ENCODE measurements at regions not wholly inside any gene's neighbourhood (a gene's known extent, or its start where the extent isn't known, plus 50 kb on each side); places are given as distances from the start of the nearest gene placed in this dataset.

GRCh38 chr20:52252664-52253063, 61.1 kb upstream of the ZFP64 start:
- no peak for DNase-seq (ENCODE audit: low read depth)
- TF ChIP-seq CTCF (conservative IDR thresholded peaks at IDR 0.05; ENCODE audit: low read length) = no peak
- H3K4me3 ChIP-seq (ENCODE audit: low read length) = no peak overlapping the region

- no peak for DNase-seq (ENCODE audit: low read depth)
- TF ChIP-seq CTCF (conservative IDR thresholded peaks at IDR 0.05; ENCODE audit: low read length) = no peak
- H3K4me3 ChIP-seq (ENCODE audit: low read length) = no peak overlapping the region
These were observed 60.2 kb upstream of the ZFP64 start for GRCh38 chr20:52251827-52252226.

- no peak overlapping the region for H3K4me3 ChIP-seq (ENCODE audit: low read length)
- no peak for DNase-seq (ENCODE audit: low read depth)
- no peak for TF ChIP-seq CTCF (conservative IDR thresholded peaks at IDR 0.05; ENCODE audit: low read length)
These were observed 59.6 kb upstream of the ZFP64 start for GRCh38 chr20:52251136-52251700.

- no peak for TF ChIP-seq CTCF (conservative IDR thresholded peaks at IDR 0.05; ENCODE audit: low read length)
- DNase-seq (ENCODE audit: low read depth) = no peak
- H3K4me3 ChIP-seq (ENCODE audit: low read length) = no peak overlapping the region
These were observed 56.0 kb upstream of the ZFP64 start for GRCh38 chr20:52247548-52247947.

GRCh38 chr20:52246366-52246765, 54.8 kb upstream of the ZFP64 start:
- TF ChIP-seq CTCF (conservative IDR thresholded peaks at IDR 0.05; ENCODE audit: low read length) = no peak
- DNase-seq (ENCODE audit: low read depth) = no peak
- no peak overlapping the region for H3K4me3 ChIP-seq (ENCODE audit: low read length)

- H3K4me3 ChIP-seq (ENCODE audit: low read length) = no peak overlapping the region
- no peak for DNase-seq (ENCODE audit: low read depth)
- no peak for TF ChIP-seq CTCF (conservative IDR thresholded peaks at IDR 0.05; ENCODE audit: low read length)
These were observed 53.1 kb upstream of the ZFP64 start for GRCh38 chr20:52244702-52245101.

GRCh38 chr20:52242237-52243230, 51.0 kb upstream of the ZFP64 start:
- peak; percentile 46 for TF ChIP-seq CTCF (conservative IDR thresholded peaks at IDR 0.05; ENCODE audit: low read length)
- no peak overlapping the region for H3K4me3 ChIP-seq (ENCODE audit: low read length)
- peak; percentile 28 for DNase-seq (ENCODE audit: low read depth)

Data from AG10803 (cell line).